ENCODE measurements at regions not wholly inside any gene's neighbourhood (a gene's known extent, or its start where the extent isn't known, plus 50 kb on each side); places are given as distances from the start of the nearest gene placed in this dataset.

- peaks cover 17% of the 10 kb centered on the region for H3K9me3 Mint-ChIP-seq
- no peaks in the 10 kb centered on the region for H3K27me3 Mint-ChIP-seq
- H3K4me1 Mint-ChIP-seq, result no peaks in the 10 kb centered on the region
- H3K4me3 Mint-ChIP-seq, result no peak overlapping the region
- no peaks in the 10 kb centered on the region for H3K36me3 Mint-ChIP-seq (ENCODE audit: insufficient read depth)
- DNase-seq (ENCODE audit: low spot score in 2 of 2) (no peak), ATAC-seq (replicated peaks; ENCODE audit: extremely low read depth, poor library complexity, severe bottlenecking) (no peak)
- H3K27ac Mint-ChIP-seq (ENCODE audit: low read depth), result no peak overlapping the region
Observed at GRCh38 chr1:81369833-81370232, 430.9 kb upstream of the ADGRL2 start.

GRCh38 chr1:81366173-81366572 lies 434.6 kb upstream of the ADGRL2 start:
- ATAC-seq (replicated peaks; ENCODE audit: extremely low read depth, poor library complexity, severe bottlenecking) (no peak), DNase-seq (ENCODE audit: low spot score in 2 of 2) (no peak)
- H3K27ac Mint-ChIP-seq (ENCODE audit: low read depth), result no peak overlapping the region
- H3K4me3 Mint-ChIP-seq, result no peak overlapping the region
- H3K27me3 Mint-ChIP-seq, result no peaks in the 10 kb centered on the region
- H3K36me3 Mint-ChIP-seq (ENCODE audit: insufficient read depth), result no peaks in the 10 kb centered on the region
- peaks cover 17% of the 10 kb centered on the region for H3K9me3 Mint-ChIP-seq
- no peaks in the 10 kb centered on the region for H3K4me1 Mint-ChIP-seq

GRCh38 chr1:81364088-81364487 lies 436.6 kb upstream of the ADGRL2 start:
- DNase-seq (ENCODE audit: low spot score in 2 of 2), result no peak
- Mint-ChIP-seq H3K4me1 (no peaks in the 10 kb centered on the region), H3K27ac (ENCODE audit: low read depth) (no peak overlapping the region), H3K27me3 (no peaks in the 10 kb centered on the region), H3K4me3 (no peak overlapping the region), H3K9me3 (peaks cover 23% of the 10 kb centered on the region), H3K36me3 (ENCODE audit: insufficient read depth) (no peaks in the 10 kb centered on the region)
- no peak for ATAC-seq (replicated peaks; ENCODE audit: extremely low read depth, poor library complexity, severe bottlenecking)

GRCh38 chr1:81358151-81358550 lies 442.6 kb upstream of the ADGRL2 start:
- Mint-ChIP-seq H3K27me3 (no peaks in the 10 kb centered on the region), H3K27ac (ENCODE audit: low read depth) (no peak overlapping the region), H3K4me3 (no peak overlapping the region), H3K36me3 (ENCODE audit: insufficient read depth) (no peaks in the 10 kb centered on the region), H3K4me1 (no peaks in the 10 kb centered on the region), H3K9me3 (peaks cover 23% of the 10 kb centered on the region)
- no peak for DNase-seq (ENCODE audit: low spot score in 2 of 2)
- ATAC-seq (replicated peaks; ENCODE audit: extremely low read depth, poor library complexity, severe bottlenecking), result no peak

- peaks cover 20% of the 10 kb centered on the region for H3K9me3 Mint-ChIP-seq
- H3K4me1 Mint-ChIP-seq, result no peaks in the 10 kb centered on the region
- DNase-seq (ENCODE audit: low spot score in 2 of 2) (no peak), ATAC-seq (replicated peaks; ENCODE audit: extremely low read depth, poor library complexity, severe bottlenecking) (no peak)
- H3K36me3 Mint-ChIP-seq (ENCODE audit: insufficient read depth), result no peaks in the 10 kb centered on the region
- no peak overlapping the region for H3K4me3 Mint-ChIP-seq
- H3K27me3 Mint-ChIP-seq, result no peaks in the 10 kb centered on the region
- no peak overlapping the region for H3K27ac Mint-ChIP-seq (ENCODE audit: low read depth)
Observed at GRCh38 chr1:81351864-81352263, 448.9 kb upstream of the ADGRL2 start.

- DNase-seq (ENCODE audit: low spot score in 2 of 2) (no peak), ATAC-seq (replicated peaks; ENCODE audit: extremely low read depth, poor library complexity, severe bottlenecking) (no peak)
- no peak overlapping the region for H3K4me3 Mint-ChIP-seq
- peaks cover 25% of the 10 kb centered on the region for H3K9me3 Mint-ChIP-seq
- H3K36me3 Mint-ChIP-seq (ENCODE audit: insufficient read depth), result no peaks in the 10 kb centered on the region
- H3K4me1 Mint-ChIP-seq, result no peaks in the 10 kb centered on the region
- no peaks in the 10 kb centered on the region for H3K27me3 Mint-ChIP-seq
- H3K27ac Mint-ChIP-seq (ENCODE audit: low read depth), result no peak overlapping the region
Observed at GRCh38 chr1:81349194-81349965, 451.4 kb upstream of the ADGRL2 start.

GRCh38 chr1:81345110-81345509 lies 455.6 kb upstream of the ADGRL2 start:
- Mint-ChIP-seq H3K27me3 (no peaks in the 10 kb centered on the region), H3K27ac (ENCODE audit: low read depth) (no peak overlapping the region), H3K9me3 (peaks cover 13% of the 10 kb centered on the region), H3K4me3 (no peak overlapping the region), H3K4me1 (no peaks in the 10 kb centered on the region), H3K36me3 (ENCODE audit: insufficient read depth) (no peaks in the 10 kb centered on the region)
- no peak for DNase-seq (ENCODE audit: low spot score in 2 of 2)
- no peak for ATAC-seq (replicated peaks; ENCODE audit: extremely low read depth, poor library complexity, severe bottlenecking)

GRCh38 chr1:81340239-81340638 lies 460.5 kb upstream of the ADGRL2 start:
- Mint-ChIP-seq H3K9me3 (peaks cover 17% of the 10 kb centered on the region), H3K36me3 (ENCODE audit: insufficient read depth) (peaks cover 2% of the 10 kb centered on the region), H3K27ac (ENCODE audit: low read depth) (no peak overlapping the region), H3K4me1 (no peaks in the 10 kb centered on the region), H3K27me3 (no peaks in the 10 kb centered on the region), H3K4me3 (no peak overlapping the region)
- DNase-seq (ENCODE audit: low spot score in 2 of 2) (no peak), ATAC-seq (replicated peaks; ENCODE audit: extremely low read depth, poor library complexity, severe bottlenecking) (no peak)

- no peak for ATAC-seq (replicated peaks; ENCODE audit: extremely low read depth, poor library complexity, severe bottlenecking)
- DNase-seq (ENCODE audit: low spot score in 2 of 2), result no peak
- Mint-ChIP-seq H3K27me3 (no peaks in the 10 kb centered on the region), H3K27ac (ENCODE audit: low read depth) (no peak overlapping the region), H3K4me1 (no peaks in the 10 kb centered on the region), H3K36me3 (ENCODE audit: insufficient read depth) (peaks cover 2% of the 10 kb centered on the region), H3K9me3 (peaks cover 17% of the 10 kb centered on the region), H3K4me3 (no peak overlapping the region)
Observed at GRCh38 chr1:81337226-81337625, 463.5 kb upstream of the ADGRL2 start.

GRCh38 chr1:81335876-81336275 lies 464.9 kb upstream of the ADGRL2 start:
- DNase-seq (ENCODE audit: low spot score in 2 of 2) (no peak), ATAC-seq (replicated peaks; ENCODE audit: extremely low read depth, poor library complexity, severe bottlenecking) (no peak)
- Mint-ChIP-seq H3K36me3 (ENCODE audit: insufficient read depth) (peaks cover 2% of the 10 kb centered on the region), H3K4me1 (no peaks in the 10 kb centered on the region), H3K4me3 (no peak overlapping the region), H3K9me3 (peaks cover 17% of the 10 kb centered on the region), H3K27ac (ENCODE audit: low read depth) (no peak overlapping the region), H3K27me3 (no peaks in the 10 kb centered on the region)

- Mint-ChIP-seq H3K4me1 (no peaks in the 10 kb centered on the region), H3K27me3 (no peaks in the 10 kb centered on the region), H3K27ac (ENCODE audit: low read depth) (no peak overlapping the region), H3K9me3 (peaks cover 5% of the 10 kb centered on the region), H3K4me3 (no peak overlapping the region), H3K36me3 (ENCODE audit: insufficient read depth) (no peaks in the 10 kb centered on the region)
- ATAC-seq (replicated peaks; ENCODE audit: extremely low read depth, poor library complexity, severe bottlenecking) (no peak), DNase-seq (ENCODE audit: low spot score in 2 of 2) (no peak)
Observed at GRCh38 chr1:81330521-81330920, 470.2 kb upstream of the ADGRL2 start.

GRCh38 chr1:81330111-81330510 lies 470.6 kb upstream of the ADGRL2 start:
- Mint-ChIP-seq H3K36me3 (ENCODE audit: insufficient read depth) (no peaks in the 10 kb centered on the region), H3K9me3 (peaks cover 5% of the 10 kb centered on the region), H3K27me3 (no peaks in the 10 kb centered on the region), H3K4me3 (no peak overlapping the region), H3K27ac (ENCODE audit: low read depth) (no peak overlapping the region), H3K4me1 (no peaks in the 10 kb centered on the region)
- DNase-seq (ENCODE audit: low spot score in 2 of 2) (no peak), ATAC-seq (replicated peaks; ENCODE audit: extremely low read depth, poor library complexity, severe bottlenecking) (no peak)

- Mint-ChIP-seq H3K27ac (ENCODE audit: low read depth) (no peak overlapping the region), H3K4me1 (no peaks in the 10 kb centered on the region), H3K27me3 (no peaks in the 10 kb centered on the region), H3K36me3 (ENCODE audit: insufficient read depth) (no peaks in the 10 kb centered on the region), H3K4me3 (no peak overlapping the region), H3K9me3 (peaks cover 6% of the 10 kb centered on the region)
- ATAC-seq (replicated peaks; ENCODE audit: extremely low read depth, poor library complexity, severe bottlenecking) (no peak), DNase-seq (ENCODE audit: low spot score in 2 of 2) (no peak)
Observed at GRCh38 chr1:81329041-81329440, 471.7 kb upstream of the ADGRL2 start.

Measured in central memory CD8-positive, alpha-beta T cell (primary cell).